K562 (cell line): ENCODE measurements at regions not wholly inside any gene's neighbourhood (a gene's known extent, or its start where the extent isn't known, plus 50 kb on each side); places are given as distances from the start of the nearest gene placed in this dataset.

Experiments
- C11orf30 ChIP-seq: fragments of 450-650 bp; IDR thresholded peaks from 2 replicates; pipeline ENCODE4 v1.6.1; 2016; ENCODE audit warnings: low read depth, mild to moderate bottlenecking
- CEBPB ChIP-seq: fragments of 450-650 bp; IDR thresholded peaks from 2 replicates; pipeline ENCODE4 v1.6.1; 2016; ENCODE audit warnings: missing genetic modification characterization, missing compliant biosample characterization
- CTCF ChIP-seq, 3 experiments: IDR thresholded peaks in 2 of 3; conservative IDR thresholded peaks in 1 of 3; 2 replicates each; pipeline ENCODE4 v1.5.1; 2011 to 2012; ENCODE audit warnings: low read length in 3 of 3, mild to moderate bottlenecking in 3 of 3, control low read depth in 2 of 3, improper control_type of control experiment in 1 of 3, inconsistent platforms in 1 of 3, low read depth in 1 of 3, mixed read lengths in 1 of 3, moderate library complexity in 1 of 3; ENCODE audit not compliant: insufficient read depth in 2 of 3
- DEAF1 ChIP-seq: fragments of 450-650 bp; formaldehyde crosslinking; IDR thresholded peaks from 2 replicates; pipeline ENCODE4 v1.4.0; 2020; ENCODE audit warnings: mild to moderate bottlenecking, moderate library complexity
- FOXK2 ChIP-seq, 2 experiments: fragments of 450-650 bp; IDR thresholded peaks in 1 of 2; conservative IDR thresholded peaks in 1 of 2; 2 replicates each; pipeline ENCODE4 v1.6.1; 2016; ENCODE audit warnings: low read depth in 2 of 2, mild to moderate bottlenecking in 1 of 2
- SAP30 ChIP-seq: fragments of 200-600 bp; sonication (generic); IDR thresholded peaks from 2 replicates; pipeline ENCODE4 v1.6.1; 2012; ENCODE audit warnings: borderline replicate concordance, low read depth, mild to moderate bottlenecking, moderate library complexity, low read length, control low read depth, inconsistent platforms; ENCODE audit not compliant: insufficient read depth, poor library complexity, severe bottlenecking
- SRSF9 ChIP-seq: fragments of 200-400 bp; formaldehyde crosslinking; IDR thresholded peaks from 2 replicates; pipeline ENCODE4 v1.6.1; 2017; ENCODE audit warnings: low read depth, low read length, borderline replicate concordance
- ZNF707 ChIP-seq: fragments of 250-450 bp; sonication (Bioruptor Pico); conservative IDR thresholded peaks from 2 replicates; pipeline ENCODE4 v1.8.0; 2022; ENCODE audit warnings: inconsistent platforms, mild to moderate bottlenecking, moderate library complexity

GRCh38 chr21:39020751-39021477 is 162.3 kb downstream of the PSMG1 start (continued):
- TF ChIP-seq SRSF9 (no peak), FOXK2 (conservative IDR thresholded peaks at IDR 0.05 in 1 of 2, IDR thresholded peaks at IDR 0.05 in 1 of 2; ENCODE audit: low read depth in 2 of 2) (no peak), CTCF (IDR thresholded peaks at IDR 0.05 in 2 of 3, conservative IDR thresholded peaks at IDR 0.05 in 1 of 3; ENCODE audit: insufficient read depth in 2 of 3, low read depth in 1 of 3, low read length in 3 of 3) (no peak), CEBPB (tag) (no peak), ZNF707 (no peak), C11orf30 (no peak), SAP30 (no peak), DEAF1 (CRISPR knock-in tag) (no peak)
